GM12875 (cell line): ENCODE measurements at regions not wholly inside any gene's neighbourhood (a gene's known extent, or its start where the extent isn't known, plus 50 kb on each side); places are given as distances from the start of the nearest gene placed in this dataset.

ENCODE experiments used
- H3K4me3 ChIP-seq: one replicate; pipeline ENCODE4 v1.5.1; 2011; ENCODE audit warnings: low read depth, low read length, control low read depth
- TF ChIP-seq, protein P1 (sequence below): IDR thresholded peaks from 2 replicates; pipeline ENCODE4 v1.5.1; 2011; ENCODE audit warnings: low read depth, mild to moderate bottlenecking, control low read depth, inconsistent platforms, low read length, moderate library complexity, borderline replicate concordance; ENCODE audit not compliant: insufficient read depth

- TF ChIP-seq, protein P1, sequence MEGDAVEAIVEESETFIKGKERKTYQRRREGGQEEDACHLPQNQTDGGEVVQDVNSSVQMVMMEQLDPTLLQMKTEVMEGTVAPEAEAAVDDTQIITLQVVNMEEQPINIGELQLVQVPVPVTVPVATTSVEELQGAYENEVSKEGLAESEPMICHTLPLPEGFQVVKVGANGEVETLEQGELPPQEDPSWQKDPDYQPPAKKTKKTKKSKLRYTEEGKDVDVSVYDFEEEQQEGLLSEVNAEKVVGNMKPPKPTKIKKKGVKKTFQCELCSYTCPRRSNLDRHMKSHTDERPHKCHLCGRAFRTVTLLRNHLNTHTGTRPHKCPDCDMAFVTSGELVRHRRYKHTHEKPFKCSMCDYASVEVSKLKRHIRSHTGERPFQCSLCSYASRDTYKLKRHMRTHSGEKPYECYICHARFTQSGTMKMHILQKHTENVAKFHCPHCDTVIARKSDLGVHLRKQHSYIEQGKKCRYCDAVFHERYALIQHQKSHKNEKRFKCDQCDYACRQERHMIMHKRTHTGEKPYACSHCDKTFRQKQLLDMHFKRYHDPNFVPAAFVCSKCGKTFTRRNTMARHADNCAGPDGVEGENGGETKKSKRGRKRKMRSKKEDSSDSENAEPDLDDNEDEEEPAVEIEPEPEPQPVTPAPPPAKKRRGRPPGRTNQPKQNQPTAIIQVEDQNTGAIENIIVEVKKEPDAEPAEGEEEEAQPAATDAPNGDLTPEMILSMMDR = no peak
- H3K4me3 ChIP-seq = no peak overlapping the region
Measured at GRCh38 chr10:4296161-4296560, 511.2 kb upstream of the KLF6 start.

- TF ChIP-seq, protein P1 = no peak
- H3K4me3 ChIP-seq = no peak overlapping the region
Measured at GRCh38 chr10:4294996-4295792, 510.2 kb upstream of the KLF6 start.

GRCh38 chr10:4294271-4294670 is 509.3 kb upstream of the KLF6 start:
- H3K4me3 ChIP-seq = no peak overlapping the region
- TF ChIP-seq, protein P1 = no peak

DNA sequence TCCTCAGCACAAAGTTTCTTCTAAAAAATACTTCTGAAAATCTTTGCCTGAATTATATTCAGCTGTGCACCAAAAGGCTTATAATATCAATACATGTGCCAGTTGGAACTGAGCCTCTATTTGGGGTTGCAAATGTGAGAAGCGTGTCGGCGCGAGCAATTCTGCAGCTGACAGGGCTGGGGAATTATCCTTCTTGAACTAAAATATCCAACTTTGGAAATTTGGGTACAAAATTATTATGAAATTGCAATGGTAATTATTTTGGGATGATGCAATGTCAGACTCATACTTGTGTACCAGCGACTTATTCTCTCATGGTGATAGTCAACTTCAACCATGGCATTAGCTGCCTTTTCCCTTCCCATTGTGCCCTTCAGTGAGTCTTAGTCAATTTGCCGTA is 507.0 kb upstream of the KLF6 start:
- TF ChIP-seq, protein P1 = no peak
- H3K4me3 ChIP-seq = no peak overlapping the region

DNA sequence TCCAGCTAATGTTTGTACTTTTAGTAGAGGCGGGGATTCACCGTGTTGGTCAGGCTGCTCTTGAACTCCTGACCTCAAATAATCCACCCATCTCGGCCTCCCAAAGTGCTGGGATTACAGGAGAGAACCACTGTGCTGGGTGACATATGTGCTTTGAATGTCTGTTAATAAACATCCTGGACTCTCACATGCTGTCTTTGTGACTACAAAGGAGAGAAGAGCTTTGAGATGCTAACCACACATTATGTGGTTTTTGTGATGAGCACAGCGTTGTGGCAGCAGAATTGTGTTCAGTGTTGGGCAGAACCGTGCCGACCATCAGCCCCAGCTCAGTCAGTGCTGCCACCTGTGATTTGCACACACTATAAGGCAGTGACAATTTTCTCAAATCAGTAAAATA is 500.1 kb upstream of the KLF6 start:
- TF ChIP-seq, protein P1 = no peak

DNA sequence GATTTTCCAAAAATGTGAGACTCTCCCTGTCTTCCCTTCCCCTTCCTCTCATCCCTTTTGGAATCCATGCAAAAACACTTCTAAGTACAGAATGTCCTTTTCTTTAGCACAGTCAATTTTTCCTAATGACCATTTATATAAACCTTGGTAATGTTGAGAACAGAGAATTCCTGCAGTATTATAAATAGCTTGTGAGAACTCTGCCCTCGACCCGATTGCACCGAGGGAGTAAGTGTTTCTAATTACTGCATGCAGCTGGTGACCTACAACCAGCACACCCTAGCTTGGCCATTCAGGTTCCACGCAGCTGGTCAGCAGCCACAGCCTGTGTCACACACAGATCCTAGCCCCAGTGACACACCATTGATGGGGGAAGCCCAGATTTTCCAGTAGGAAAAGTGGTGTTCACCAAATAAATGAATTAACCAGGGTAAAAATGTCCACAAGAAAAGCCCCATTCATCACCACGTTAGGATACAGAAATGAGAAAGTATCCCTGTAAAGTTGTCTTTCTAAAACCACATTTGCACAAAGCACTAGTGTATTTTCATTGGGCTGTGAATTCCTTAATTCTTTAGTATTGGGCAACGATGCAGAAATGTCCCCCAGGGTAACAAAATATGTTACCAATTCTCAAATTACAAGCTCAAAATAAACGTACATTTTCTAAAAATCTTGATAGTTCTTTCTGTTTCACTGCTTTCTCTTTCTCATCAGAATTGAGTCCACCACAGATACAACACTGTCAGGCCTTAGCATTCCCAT is 499.0 kb upstream of the KLF6 start:
- TF ChIP-seq, protein P1 = no peak
- no peak overlapping the region for H3K4me3 ChIP-seq

More for the DNA sequence above, 500.1 kb upstream of the KLF6 start:
- H3K4me3 ChIP-seq = no peak overlapping the region

- TF ChIP-seq, protein P1 = no peak
- no peak overlapping the region for H3K4me3 ChIP-seq
Measured at GRCh38 chr10:4282496-4282895, 497.5 kb upstream of the KLF6 start.
